HG02884 (cell line): ENCODE measurements at regions not wholly inside any gene's neighbourhood (a gene's known extent, or its start where the extent isn't known, plus 50 kb on each side); places are given as distances from the start of the nearest gene placed in this dataset.

Experiments used
- ATAC-seq: cut with Tn5 transposase; IDR thresholded peaks from one replicate; pipeline ENCODE4 v1.9.1; 2021; ENCODE audit warnings: mild to moderate bottlenecking, moderate library complexity; ENCODE audit not compliant: unreplicated experiment

- no peak for ATAC-seq
These were observed 360.4 kb downstream of the SLC4A3 start for GRCh38 chr2:219987830-219988229.

DNA sequence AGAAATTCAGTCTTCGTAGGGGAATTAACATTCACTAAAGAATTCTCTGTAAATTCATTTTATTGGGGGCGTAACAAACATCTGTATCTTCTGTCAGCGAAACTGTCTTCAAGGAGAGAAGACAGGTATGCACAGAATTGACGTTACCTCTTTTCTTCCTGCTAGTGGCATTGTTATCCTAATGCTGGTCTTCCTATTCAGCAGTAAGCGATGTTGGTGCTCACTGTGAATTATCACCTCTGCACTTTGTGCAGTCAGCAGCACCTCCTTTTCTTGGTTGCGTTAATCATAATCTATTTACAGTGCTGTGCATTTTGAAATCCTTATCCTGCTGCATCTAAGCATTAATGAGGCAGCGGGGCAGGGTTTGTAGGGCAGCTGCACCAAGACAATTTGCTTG lies 362.3 kb downstream of the SLC4A3 start:
- ATAC-seq, result no peak

- ATAC-seq, result no peak
These were observed 363.7 kb downstream of the SLC4A3 start for GRCh38 chr2:219991116-219991515.

GRCh38 chr2:219995399-219995798 lies 368.0 kb downstream of the SLC4A3 start:
- ATAC-seq, result no peak

DNA sequence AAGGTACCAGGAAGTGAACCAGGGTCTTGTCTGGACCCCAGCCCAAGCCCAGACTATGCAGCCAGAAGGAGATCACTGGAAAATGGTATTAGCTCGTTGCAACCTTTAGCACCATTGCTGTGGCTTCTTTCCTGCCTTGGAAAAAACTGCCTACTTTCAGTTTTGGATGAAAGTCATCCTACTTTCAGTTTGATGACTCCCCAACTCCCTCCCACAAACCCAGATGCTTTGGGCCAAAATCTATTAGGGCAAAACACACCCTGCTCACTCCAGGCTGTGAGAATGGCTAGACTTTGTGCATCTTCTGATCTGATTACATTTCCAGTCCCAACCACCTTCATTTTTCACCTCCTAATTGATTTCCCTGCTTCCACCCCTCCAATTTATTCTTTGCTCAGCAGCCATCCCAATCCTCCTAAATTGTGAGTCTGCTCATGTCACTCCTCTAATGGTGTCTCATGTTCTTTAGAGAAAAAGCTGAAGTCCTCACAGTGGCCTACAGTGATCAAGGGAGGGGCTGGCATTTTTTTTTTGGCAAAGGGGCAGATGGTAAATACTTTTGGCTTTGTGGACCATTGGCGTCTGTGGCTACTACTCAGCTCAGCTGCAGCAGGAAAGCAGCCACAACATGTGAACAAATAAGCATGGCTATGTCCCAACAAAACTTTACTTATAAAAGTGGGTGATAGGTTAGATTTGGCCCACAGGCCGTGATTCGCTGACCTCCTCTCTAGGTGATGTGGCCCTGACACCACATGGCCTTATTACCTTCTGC lies 368.7 kb downstream of the SLC4A3 start:
- ATAC-seq, result no peak

DNA sequence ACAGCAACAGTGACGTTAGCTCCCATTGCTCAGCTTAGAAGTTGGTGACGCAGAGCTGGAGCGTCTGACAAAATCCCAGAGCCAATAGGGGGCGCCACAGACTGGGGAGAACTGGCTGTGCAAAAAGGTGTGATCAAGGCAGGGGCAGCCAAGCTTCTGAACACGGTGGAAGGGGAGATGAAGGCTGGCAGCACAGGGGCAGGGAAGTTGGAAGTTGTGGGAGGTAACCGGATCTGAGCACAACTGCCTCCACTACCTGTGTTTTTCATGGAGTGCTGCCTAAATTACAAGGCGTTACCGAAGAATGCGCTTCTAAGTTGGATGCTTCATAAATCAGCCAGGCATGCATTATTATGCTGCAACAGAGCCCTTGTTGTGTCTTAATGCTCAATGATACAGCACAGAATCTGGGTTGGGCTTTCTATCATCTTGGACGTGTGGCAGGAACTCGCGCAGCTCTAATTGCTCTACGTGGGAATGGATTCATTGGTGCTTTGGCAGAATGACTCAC lies 370.0 kb downstream of the SLC4A3 start:
- no peak for ATAC-seq

DNA sequence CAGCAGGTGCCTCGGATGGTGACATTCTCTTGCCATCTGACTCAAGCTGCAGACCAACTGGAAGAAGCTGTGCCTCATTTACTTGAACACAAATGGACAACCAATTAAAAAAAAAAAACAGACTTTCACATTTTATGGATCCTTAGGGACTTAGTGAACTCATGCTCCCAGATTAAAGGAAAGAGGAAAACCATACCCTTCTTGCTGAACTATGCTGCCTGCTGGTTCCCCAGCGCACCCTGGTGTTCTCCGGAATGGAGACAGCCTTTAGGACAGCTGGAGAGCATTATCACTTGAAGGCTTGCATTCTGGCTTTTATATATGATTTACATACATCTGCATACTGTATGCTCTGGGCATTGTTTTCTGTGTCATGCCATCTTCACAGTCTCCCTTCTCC lies 370.7 kb downstream of the SLC4A3 start:
- ATAC-seq, result no peak

DNA sequence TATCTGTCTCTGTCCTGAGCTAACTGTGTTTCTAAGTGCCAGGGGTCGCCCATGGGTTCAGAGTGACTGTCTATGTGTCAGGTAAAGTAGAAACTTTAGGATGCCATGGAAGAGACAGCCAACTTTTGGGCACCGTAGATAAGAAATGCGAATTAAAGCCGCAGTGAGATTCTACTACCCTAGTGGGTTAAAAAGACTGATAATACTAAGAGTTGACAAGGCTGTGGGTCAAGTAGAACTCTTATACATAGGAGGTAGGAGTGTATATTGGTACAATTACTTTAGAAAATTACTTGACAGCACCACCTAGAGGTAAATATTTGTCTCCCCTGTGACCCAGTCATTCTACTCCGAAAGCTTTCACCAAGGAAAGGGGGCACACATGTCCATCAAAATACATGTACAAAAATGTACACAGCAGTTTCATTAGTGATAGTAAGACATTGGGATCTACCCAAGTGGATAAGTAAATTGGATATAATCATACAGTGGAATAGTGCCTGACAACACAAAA lies 371.3 kb downstream of the SLC4A3 start:
- no peak for ATAC-seq

- no peak for ATAC-seq
These were observed 372.6 kb downstream of the SLC4A3 start for GRCh38 chr2:220000080-220000479.

DNA sequence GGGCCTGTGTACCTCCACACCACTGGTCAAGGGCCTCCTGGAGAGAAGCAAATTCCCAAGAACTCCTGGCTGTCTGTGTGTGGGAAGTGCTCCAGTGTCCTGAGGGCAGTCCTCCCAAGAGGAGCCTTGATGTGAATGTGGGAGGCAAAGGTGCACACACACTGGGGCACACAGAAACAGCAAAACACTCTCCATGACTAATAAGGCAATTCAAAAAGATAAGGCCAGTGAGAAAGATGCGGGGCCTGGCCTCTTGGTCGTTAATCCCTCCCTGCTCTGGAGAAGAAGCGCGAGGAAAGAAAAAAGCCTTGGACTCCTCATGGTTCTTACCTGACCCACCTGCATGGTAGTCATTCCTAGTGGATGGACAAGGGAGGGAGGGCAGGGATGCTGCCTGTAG lies 373.2 kb downstream of the SLC4A3 start:
- no peak for ATAC-seq

DNA sequence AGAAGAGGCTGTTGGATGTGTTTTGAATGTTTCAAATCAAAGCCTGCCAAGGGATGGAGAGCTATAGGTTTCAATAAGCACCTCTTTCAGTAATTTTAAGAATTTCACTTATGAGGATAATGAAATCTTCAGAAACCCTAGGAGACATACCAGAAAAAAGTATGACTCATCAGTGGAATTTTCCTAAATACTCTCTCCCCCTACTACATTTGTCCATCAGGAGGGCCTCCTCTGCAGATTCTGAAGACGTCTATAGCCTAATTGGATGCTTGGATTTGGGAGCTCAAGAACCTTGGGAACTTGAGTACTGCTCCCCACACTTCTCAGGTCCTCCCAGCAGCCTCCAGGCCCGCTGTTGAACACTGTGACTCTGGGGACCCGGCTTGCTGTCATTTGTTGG lies 374.3 kb downstream of the SLC4A3 start:
- no peak for ATAC-seq

DNA sequence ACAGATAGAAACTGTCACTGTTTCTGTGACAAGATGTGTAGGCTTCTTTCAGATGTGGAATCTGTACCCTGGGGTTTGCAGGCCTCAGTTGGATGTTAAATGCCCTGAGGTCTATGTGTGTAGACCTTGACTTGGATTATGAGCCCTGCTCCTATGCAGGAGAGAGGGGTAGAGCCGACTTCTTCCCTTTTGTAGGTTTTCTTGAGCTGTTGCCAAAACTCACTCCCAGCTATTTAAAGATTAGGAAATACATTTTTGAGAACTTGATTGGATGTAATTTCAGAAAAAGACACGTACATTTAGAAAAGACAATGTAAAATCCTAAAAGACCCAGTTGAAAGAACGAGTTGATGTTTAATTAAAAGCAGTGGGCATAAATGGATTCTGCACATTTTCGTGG lies 374.8 kb downstream of the SLC4A3 start:
- ATAC-seq, result no peak

- no peak for ATAC-seq
These were observed 375.3 kb downstream of the SLC4A3 start for GRCh38 chr2:220002699-220003098.

DNA sequence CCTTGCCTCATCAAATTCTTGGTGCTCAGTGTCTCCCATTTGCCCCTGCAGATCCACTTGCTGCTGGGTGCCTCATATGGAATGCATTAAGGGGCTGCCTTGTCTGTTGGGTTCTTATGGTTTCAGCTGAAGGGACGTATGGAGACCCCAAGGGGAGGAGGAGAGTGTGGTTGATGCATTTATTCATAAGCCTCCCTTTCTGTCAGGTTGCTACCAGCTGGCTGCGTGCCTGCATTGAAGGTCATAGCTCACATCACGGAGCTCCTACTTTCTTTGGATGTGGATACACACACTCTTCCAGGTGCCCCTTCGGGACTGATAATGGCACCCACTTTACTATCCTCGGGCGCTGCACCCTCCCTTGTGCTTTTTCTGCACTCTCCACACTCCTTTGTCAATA lies 377.9 kb downstream of the SLC4A3 start:
- ATAC-seq, result no peak

GRCh38 chr2:220006152-220006621 lies 378.8 kb downstream of the SLC4A3 start:
- ATAC-seq, result no peak

DNA sequence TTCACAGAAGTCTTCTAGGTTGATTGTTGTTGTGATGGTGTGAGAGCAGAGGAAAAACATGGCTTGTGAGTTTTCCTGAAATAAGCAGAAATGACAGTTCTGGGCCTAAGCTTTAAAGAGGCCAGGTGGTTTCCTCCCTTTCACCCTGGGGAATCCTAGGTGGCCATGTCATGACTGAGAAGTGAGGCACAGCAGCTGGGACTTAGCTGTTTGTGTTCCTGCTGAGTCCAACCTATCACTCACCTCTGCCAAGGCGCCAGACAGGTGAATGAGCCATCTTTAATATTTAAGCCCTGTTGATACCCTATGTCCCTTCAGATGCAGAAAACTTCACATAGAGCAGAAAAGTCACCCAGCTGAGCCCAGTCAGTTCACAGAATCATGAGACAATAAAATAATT lies 384.4 kb downstream of the SLC4A3 start:
- ATAC-seq, result no peak

GRCh38 chr2:220014961-220015360 lies 387.5 kb downstream of the SLC4A3 start:
- no peak for ATAC-seq

DNA sequence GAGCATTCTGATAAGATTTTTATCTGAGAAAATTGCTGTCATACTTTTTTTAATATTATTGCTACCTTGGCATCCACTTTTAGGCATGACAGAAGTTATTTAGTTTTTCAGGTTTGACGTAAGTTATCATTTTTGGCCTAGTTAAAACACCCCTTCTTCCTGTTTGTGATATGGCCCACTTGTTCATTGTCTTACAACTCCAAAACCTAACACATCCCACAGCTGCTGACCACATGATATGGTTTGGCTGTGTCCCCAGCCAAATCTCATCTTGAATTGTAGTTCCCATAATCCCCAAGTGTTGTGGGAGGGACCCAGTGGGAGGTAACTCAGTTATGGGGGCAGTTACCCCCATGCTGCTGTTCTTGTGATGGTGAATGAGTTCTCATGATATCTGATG lies 388.1 kb downstream of the SLC4A3 start:
- no peak for ATAC-seq

DNA sequence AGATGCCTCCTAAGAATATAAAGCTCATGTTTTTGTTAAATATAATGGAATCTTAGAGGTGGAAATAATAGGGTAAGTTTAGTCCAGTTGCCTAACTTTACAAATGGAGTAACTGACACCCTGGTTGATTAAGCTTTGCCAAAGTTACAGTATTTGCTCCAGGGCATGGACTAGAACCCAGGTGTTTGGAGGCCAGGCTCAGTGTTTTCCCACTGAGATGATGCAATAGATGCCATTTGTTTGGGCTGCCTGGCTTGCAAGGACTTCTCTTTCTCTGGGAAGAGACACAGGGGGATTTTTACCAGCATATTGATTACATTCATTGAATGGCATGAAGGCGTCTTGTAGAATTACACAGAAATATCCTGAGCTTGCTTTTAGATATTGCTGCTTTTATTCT lies 397.8 kb downstream of the SLC4A3 start:
- no peak for ATAC-seq

DNA sequence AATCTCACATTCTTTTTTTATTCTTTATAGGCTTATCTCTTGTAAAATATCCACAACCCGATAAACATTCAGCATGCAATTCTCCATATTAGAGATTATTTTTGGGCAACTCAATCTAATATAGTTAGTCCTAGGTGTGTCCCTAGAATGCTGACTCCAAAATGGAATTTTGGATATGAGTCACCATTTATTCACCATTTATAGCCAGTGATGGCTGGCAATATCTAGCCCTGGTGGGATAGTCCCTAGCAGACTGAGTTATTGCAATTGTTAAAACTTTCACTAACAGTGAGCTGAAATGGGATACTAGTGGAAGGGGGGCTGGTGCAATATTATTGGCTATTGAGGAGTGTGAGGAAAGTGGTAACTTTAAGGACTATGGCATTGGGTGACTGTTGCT lies 401.6 kb downstream of the SLC4A3 start:
- no peak for ATAC-seq

DNA sequence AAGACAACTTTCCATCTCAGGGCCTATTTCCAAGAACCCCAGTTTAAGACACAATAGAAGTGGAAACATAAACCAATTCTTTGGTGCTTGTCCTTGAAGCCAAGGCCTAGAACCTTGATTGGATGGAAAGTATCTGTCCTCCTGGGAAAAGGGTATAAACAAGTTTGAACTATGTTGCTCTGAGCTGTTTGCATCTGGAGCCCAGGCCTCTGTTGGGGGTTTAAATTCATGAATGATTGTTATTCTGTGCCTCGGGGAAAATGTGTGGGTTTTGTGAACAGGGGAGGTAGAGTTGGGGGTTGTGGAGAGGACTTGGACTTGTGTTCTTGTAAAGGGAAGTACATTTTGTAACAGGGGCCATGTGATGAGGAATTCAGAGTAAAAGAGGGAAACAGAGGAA lies 406.1 kb downstream of the SLC4A3 start:
- no peak for ATAC-seq

DNA sequence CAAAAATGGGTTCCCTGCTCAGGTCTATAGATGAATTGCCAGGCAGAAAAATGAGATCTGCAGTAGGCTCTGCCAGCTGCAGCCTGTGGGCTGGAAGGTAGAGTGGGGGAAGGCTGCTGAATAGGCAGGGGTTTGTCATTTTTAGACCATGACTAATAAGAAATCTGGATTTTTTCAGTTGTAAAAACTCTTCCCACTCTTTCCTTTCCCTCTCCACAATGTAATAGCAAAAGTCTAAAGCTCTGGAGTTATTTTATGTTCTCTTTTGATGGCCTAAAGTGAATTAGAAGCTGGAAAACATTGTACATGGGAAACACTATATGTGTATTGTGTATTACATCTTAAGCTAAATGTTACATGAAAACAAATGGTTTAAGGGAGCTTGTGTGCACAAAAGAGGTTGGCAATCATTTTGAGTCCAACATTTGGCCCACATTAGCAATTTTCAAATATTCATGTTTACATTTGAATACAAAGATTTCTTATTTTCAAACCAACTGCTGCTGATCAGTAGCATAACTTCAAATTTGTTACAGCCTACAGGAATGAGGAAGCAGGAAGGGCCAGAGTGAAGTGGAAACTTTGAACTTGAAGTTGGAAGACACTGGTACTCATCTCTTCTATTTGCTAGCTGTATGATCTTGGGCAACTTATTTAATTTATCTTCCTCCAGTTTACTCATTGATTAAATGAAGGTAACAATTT lies 407.1 kb downstream of the SLC4A3 start:
- ATAC-seq, result no peak
